ENCODE measurements at regions not wholly inside any gene's neighbourhood (a gene's known extent, or its start where the extent isn't known, plus 50 kb on each side); places are given as distances from the start of the nearest gene placed in this dataset.

DNA sequence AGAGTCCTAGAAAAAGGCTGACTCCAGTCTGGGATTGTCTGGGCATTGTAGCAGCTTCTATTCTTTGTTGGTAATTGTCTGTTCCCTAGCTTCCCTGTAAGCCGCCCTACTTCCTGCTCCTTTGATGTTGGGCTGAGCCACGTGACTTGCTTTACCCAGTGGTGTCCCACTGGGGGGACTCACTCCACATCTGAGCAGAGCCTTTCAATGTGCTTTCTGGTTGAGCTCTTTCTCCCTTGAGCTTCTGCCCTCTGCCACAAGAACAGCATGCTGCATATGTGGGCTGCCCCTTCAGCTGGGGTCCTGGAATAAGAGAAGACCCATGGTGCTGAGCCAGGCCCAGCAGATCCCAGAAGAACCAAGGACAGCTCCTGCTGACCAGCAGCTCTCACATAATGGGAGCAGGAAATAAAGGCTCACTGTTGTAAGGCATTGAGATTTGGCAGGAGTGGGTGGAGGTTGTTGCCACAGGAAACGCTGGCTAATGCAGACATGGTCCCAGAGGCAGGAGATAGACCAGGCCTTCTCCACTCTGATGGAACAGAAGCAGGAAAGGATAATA lies 276.3 kb upstream of the GJB5 start:
- Histone ChIP-seq H3K36me3 (ENCODE audit: insufficient read depth, low read length) (no peaks in the 10 kb centered on the region), H4K20me1 (ENCODE audit: insufficient read depth, low read length) (no peaks in the 10 kb centered on the region), H3K4me2 (ENCODE audit: insufficient read depth, low read length) (no peak overlapping the region), H2AFZ (ENCODE audit: low read depth, low read length) (peak overlapping the region; percentile 57; the same call in 1 of the 2 replicates), H3K27me3 (ENCODE audit: insufficient read depth, low read length, poor library complexity) (no peaks in the 10 kb centered on the region), H3K27ac (ENCODE audit: low read length) (no peak overlapping the region), H3K9ac (ENCODE audit: low read depth, low read length) (no peak overlapping the region), H3K4me3 (ENCODE audit: low read depth in 1 of 2, low read length in 2 of 2) (no peak overlapping the region), H3K9me3 (ENCODE audit: insufficient read depth, low read length, severe bottlenecking) (no peaks in the 10 kb centered on the region), H3K79me2 (ENCODE audit: insufficient read depth, low read length) (no peaks in the 10 kb centered on the region), H3K4me1 (ENCODE audit: insufficient read depth, low read length) (peaks cover 5% of the 10 kb centered on the region; the same call in 1 of the 2 replicates)
- TF ChIP-seq EZH2 (IDR thresholded peaks at IDR 0.05; ENCODE audit: borderline replicate concordance, low read depth, low read length, severe bottlenecking) (no peak), CTCF (IDR thresholded peaks at IDR 0.05; ENCODE audit: borderline replicate concordance, extremely low read depth, low read length, poor library complexity, severe bottlenecking) (no peak)
- DNase-seq (peak; percentile 49), ATAC-seq (ENCODE audit: insufficient read depth, low read depth) (peak; percentile 85)

GRCh38 chr1:34479731-34480130 lies 275.1 kb upstream of the GJB5 start:
- no peaks in the 10 kb centered on the region for H3K79me2 ChIP-seq (ENCODE audit: insufficient read depth, low read length)
- H4K20me1 ChIP-seq (ENCODE audit: insufficient read depth, low read length) = no peaks in the 10 kb centered on the region
- TF ChIP-seq EZH2 (IDR thresholded peaks at IDR 0.05; ENCODE audit: borderline replicate concordance, low read depth, low read length, severe bottlenecking) = no peak
- no peak for TF ChIP-seq CTCF (IDR thresholded peaks at IDR 0.05; ENCODE audit: borderline replicate concordance, extremely low read depth, low read length, poor library complexity, severe bottlenecking)
- H3K27me3 ChIP-seq (ENCODE audit: insufficient read depth, low read length, poor library complexity) = no peaks in the 10 kb centered on the region
- ATAC-seq (ENCODE audit: insufficient read depth, low read depth) (no peak), DNase-seq (no peak)
- no peaks in the 10 kb centered on the region for H3K36me3 ChIP-seq (ENCODE audit: insufficient read depth, low read length)
- peaks cover 5% of the 10 kb centered on the region; the same call in 1 of the 2 replicates for H3K4me1 ChIP-seq (ENCODE audit: insufficient read depth, low read length)
- no peak overlapping the region for H3K9ac ChIP-seq (ENCODE audit: low read depth, low read length)
- H3K27ac ChIP-seq (ENCODE audit: low read length) = no peak overlapping the region
- no peaks in the 10 kb centered on the region for H3K9me3 ChIP-seq (ENCODE audit: insufficient read depth, low read length, severe bottlenecking)
- H3K4me3 ChIP-seq (ENCODE audit: low read depth in 1 of 2, low read length in 2 of 2) = no peak overlapping the region
- H3K4me2 ChIP-seq (ENCODE audit: insufficient read depth, low read length) = no peak overlapping the region
- no peak overlapping the region for H2AFZ ChIP-seq (ENCODE audit: low read depth, low read length)

DNA sequence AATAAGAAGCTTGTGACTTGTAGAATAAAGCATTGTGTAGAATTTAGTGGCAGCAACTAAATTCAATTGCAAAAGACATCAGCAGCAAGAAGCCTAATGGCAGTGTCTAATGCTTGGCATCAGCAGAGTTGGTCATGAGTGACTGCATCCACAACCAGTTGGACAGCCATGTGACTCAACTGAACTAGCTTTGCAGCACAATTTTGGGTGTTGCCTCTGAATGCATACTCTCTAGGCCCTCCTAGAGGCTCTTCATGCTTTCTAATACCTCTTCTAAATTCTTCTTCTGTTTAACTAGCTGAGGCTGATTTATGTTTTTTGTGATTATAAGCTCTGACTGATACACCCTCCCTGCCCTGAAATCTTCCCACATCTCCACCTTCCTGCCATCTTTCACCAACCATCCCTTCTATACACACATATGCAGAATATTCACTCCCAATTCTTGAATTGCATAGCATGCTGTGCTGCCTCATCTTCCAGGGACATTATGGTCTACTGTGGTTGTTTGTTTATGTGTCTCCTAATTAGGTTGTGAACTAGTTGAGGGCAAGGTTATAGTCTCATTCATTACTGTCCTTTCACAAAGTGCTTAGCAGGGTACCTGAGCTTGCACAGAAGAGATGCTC lies 266.7 kb upstream of the GJB5 start:
- Histone ChIP-seq H3K4me3 (ENCODE audit: low read depth in 1 of 2, low read length in 2 of 2) (no peak overlapping the region), H3K27me3 (ENCODE audit: insufficient read depth, low read length, poor library complexity) (no peaks in the 10 kb centered on the region)

More for the DNA sequence above, 266.7 kb upstream of the GJB5 start:
- ATAC-seq (ENCODE audit: insufficient read depth, low read depth) = no peak
- Histone ChIP-seq H4K20me1 (ENCODE audit: insufficient read depth, low read length) (no peaks in the 10 kb centered on the region), H3K79me2 (ENCODE audit: insufficient read depth, low read length) (no peaks in the 10 kb centered on the region), H3K4me2 (ENCODE audit: insufficient read depth, low read length) (no peak overlapping the region), H3K4me1 (ENCODE audit: insufficient read depth, low read length) (no peaks in the 10 kb centered on the region), H3K9me3 (ENCODE audit: insufficient read depth, low read length, severe bottlenecking) (no peaks in the 10 kb centered on the region), H3K27ac (ENCODE audit: low read length) (no peak overlapping the region), H3K36me3 (ENCODE audit: insufficient read depth, low read length) (no peaks in the 10 kb centered on the region), H2AFZ (ENCODE audit: low read depth, low read length) (no peak overlapping the region), H3K9ac (ENCODE audit: low read depth, low read length) (no peak overlapping the region)
- no peak for DNase-seq
- TF ChIP-seq CTCF (IDR thresholded peaks at IDR 0.05; ENCODE audit: borderline replicate concordance, extremely low read depth, low read length, poor library complexity, severe bottlenecking) = no peak
- no peak for TF ChIP-seq EZH2 (IDR thresholded peaks at IDR 0.05; ENCODE audit: borderline replicate concordance, low read depth, low read length, severe bottlenecking)

Measured in DND-41 (cell line).